Tibial artery (tissue), 4 donors: ENCODE measurements at regions not wholly inside any gene's neighbourhood (a gene's known extent, or its start where the extent isn't known, plus 50 kb on each side); places are given as distances from the start of the nearest gene placed in this dataset.

Experiments
- DNase-seq, 2 donors: peaks; one replicate each; pipeline ENCODE4 v3.0.0-alpha.2; 2019
- H3K27ac ChIP-seq, 2 donors: fragments of 200-600 bp; sonication (generic) in 1 of 2; 1 replicate in 1 of 2; 2 replicates in 1 of 2; pipeline ENCODE4 v1.5.1; 2018 to 2019; ENCODE audit warnings: mild to moderate bottlenecking in 1 of 2
- H3K27me3 ChIP-seq, 2 donors: fragments of 200-600 bp; sonication (generic) in 1 of 2; one replicate each; pipeline versions ENCODE4 v1.5.1 to v1.6.0; 2016 to 2019
- H3K36me3 ChIP-seq, 3 donors: fragments of 200-600 bp; sonication (generic) in 2 of 3; one replicate each; pipeline ENCODE4 v1.5.1; 2016 to 2019; ENCODE audit warnings: mild to moderate bottlenecking in 2 of 3
- H3K4me1 ChIP-seq, 4 donors: fragments of 200-600 bp; sonication (generic) in 2 of 4; 1 replicate in 3 of 4; 2 replicates in 1 of 4; pipeline ENCODE4 v1.5.1; 2016 to 2019
- H3K4me3 ChIP-seq, 2 donors: fragments of 200-600 bp; sonication (generic) in 1 of 2; 1 replicate in 1 of 2; 2 replicates in 1 of 2; pipeline ENCODE4 v1.5.1; 2018 to 2019; ENCODE audit warnings: mild to moderate bottlenecking in 2 of 2
- H3K9me3 ChIP-seq, 3 donors: fragments of 200-600 bp; sonication (generic) in 1 of 3; one replicate each; pipeline ENCODE4 v1.5.1; 2016 to 2019
- intact Hi-C: fragments of 100-400 bp; cut with DNase I; formaldehyde crosslinking; loops from one replicate; pipeline ENCODE4 v1.15.0; 2023; ENCODE audit warnings: low total_unique reads
- TF ChIP-seq, protein P1 (sequence below), 2 experiments: fragments of 200-600 bp in 1 of 2; fragments of 450-650 bp in 1 of 2; IDR thresholded peaks; one replicate each; pipeline ENCODE4 v1.5.1; 2017 to 2019; ENCODE audit warnings: antibody characterized with exemption in 2 of 2, mild to moderate bottlenecking in 1 of 2, moderate library complexity in 1 of 2

DNA sequence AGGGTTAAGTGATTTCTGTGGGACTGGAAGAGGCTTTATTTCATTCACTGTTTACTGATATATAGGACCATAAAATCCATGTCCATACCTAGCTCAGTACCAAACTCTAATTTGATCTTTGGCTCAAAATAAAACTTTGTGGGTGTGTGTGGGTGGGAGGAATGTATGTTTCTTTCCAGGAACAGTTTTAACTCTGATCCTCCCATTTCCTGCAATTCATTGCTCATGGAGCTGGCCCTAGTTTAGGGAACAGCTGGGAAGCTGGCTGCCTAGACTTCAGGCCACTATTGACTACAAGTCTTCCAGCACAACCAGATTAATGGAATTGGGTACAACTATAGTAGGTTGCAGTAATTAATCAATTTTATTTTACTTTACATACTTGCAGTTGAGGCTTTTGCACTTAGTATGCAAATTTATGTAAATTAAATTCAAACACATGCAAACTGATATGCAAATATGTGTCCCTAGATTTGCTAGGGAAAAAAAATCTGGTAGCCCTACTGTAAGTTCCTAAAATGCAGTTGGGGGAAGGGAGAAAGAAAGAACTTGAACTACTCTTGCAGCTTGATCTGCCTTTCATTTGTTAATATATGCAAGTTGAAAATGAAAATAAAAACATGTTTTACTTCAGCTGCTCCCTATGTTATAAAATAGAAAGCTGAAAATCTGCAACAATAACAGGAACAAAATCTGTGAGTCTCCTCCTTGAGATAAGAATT is 1070.3 kb upstream of the CELF4 start:
- H3K9me3 ChIP-seq, result peaks cover 0 to 4% (median 0%) of the 10 kb centered on the region in 3 donors
- H3K27me3 ChIP-seq, result no peaks in the 10 kb centered on the region
- H3K36me3 ChIP-seq, result no peaks in the 10 kb centered on the region
- TF ChIP-seq, protein P1, sequence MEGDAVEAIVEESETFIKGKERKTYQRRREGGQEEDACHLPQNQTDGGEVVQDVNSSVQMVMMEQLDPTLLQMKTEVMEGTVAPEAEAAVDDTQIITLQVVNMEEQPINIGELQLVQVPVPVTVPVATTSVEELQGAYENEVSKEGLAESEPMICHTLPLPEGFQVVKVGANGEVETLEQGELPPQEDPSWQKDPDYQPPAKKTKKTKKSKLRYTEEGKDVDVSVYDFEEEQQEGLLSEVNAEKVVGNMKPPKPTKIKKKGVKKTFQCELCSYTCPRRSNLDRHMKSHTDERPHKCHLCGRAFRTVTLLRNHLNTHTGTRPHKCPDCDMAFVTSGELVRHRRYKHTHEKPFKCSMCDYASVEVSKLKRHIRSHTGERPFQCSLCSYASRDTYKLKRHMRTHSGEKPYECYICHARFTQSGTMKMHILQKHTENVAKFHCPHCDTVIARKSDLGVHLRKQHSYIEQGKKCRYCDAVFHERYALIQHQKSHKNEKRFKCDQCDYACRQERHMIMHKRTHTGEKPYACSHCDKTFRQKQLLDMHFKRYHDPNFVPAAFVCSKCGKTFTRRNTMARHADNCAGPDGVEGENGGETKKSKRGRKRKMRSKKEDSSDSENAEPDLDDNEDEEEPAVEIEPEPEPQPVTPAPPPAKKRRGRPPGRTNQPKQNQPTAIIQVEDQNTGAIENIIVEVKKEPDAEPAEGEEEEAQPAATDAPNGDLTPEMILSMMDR (IDR thresholded peaks at IDR 0.05), result no peak
- no peak overlapping the region for H3K27ac ChIP-seq
- DNase-seq, result no peak
- no peaks in the 10 kb centered on the region for H3K4me1 ChIP-seq
- H3K4me3 ChIP-seq, result no peak overlapping the region
- intact Hi-C loops, result no loop called here

GRCh38 chr18:38634117-38634516 is 1068.5 kb upstream of the CELF4 start:
- TF ChIP-seq, protein P1 (IDR thresholded peaks at IDR 0.05), result no peak
- DNase-seq, result no peak
- H3K27ac ChIP-seq, result no peak overlapping the region
- no peaks in the 10 kb centered on the region for H3K36me3 ChIP-seq
- intact Hi-C loops, result no loop called here
- H3K9me3 ChIP-seq, result peaks cover 0 to 3% (median 0%) of the 10 kb centered on the region in 3 donors
- no peaks in the 10 kb centered on the region for H3K27me3 ChIP-seq
- H3K4me3 ChIP-seq, result no peak overlapping the region
- H3K4me1 ChIP-seq, result no peaks in the 10 kb centered on the region

- H3K4me3 ChIP-seq, result no peak overlapping the region
- intact Hi-C loops, result no loop called here
- H3K27me3 ChIP-seq, result no peaks in the 10 kb centered on the region
- TF ChIP-seq, protein P1 (IDR thresholded peaks at IDR 0.05), result no peak
- no peaks in the 10 kb centered on the region for H3K9me3 ChIP-seq
- H3K36me3 ChIP-seq, result no peaks in the 10 kb centered on the region
- DNase-seq, result no peak
- no peak overlapping the region for H3K27ac ChIP-seq
- no peaks in the 10 kb centered on the region for H3K4me1 ChIP-seq
Observed at GRCh38 chr18:38633333-38633732, 1067.7 kb upstream of the CELF4 start.

DNA sequence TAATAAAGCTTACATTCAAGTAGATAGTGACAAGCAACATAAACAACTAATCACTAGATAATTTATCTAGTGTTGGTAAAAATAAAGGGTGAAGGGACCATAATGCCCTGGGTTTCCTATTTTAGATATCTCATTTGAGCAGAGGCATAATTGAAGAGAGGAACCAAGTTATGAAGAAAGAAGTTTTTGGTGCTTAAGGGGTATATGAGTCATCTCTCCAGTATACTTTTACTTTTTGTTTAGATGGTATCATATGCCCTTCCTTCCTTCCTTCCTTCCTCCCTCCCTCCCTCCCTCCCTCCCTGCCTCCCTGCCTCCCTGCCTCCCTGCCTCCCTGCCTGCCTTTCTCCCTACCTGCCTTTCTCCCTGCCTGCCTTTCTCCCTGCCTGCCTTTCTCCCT is 1053.5 kb upstream of the CELF4 start:
- intact Hi-C loops, result no loop called here

GRCh38 chr18:38616306-38616705 is 1050.7 kb upstream of the CELF4 start:
- no peak overlapping the region for H3K27ac ChIP-seq
- intact Hi-C loops, result no loop called here
- no peaks in the 10 kb centered on the region for H3K4me1 ChIP-seq
- H3K36me3 ChIP-seq, result no peaks in the 10 kb centered on the region
- no peaks in the 10 kb centered on the region for H3K9me3 ChIP-seq
- TF ChIP-seq, protein P1 (IDR thresholded peaks at IDR 0.05), result no peak
- DNase-seq, result no peak
- no peaks in the 10 kb centered on the region for H3K27me3 ChIP-seq
- H3K4me3 ChIP-seq, result no peak overlapping the region

More for the DNA sequence above, 1053.5 kb upstream of the CELF4 start:
- H3K27ac ChIP-seq, result no peak overlapping the region
- no peaks in the 10 kb centered on the region for H3K4me1 ChIP-seq
- TF ChIP-seq, protein P1 (IDR thresholded peaks at IDR 0.05), result no peak
- no peaks in the 10 kb centered on the region for H3K36me3 ChIP-seq
- H3K27me3 ChIP-seq, result no peaks in the 10 kb centered on the region
- no peak overlapping the region for H3K4me3 ChIP-seq
- H3K9me3 ChIP-seq, result no peaks in the 10 kb centered on the region
- DNase-seq, result no peak
